ENCODE measurements at regions not wholly inside any gene's neighbourhood (a gene's known extent, or its start where the extent isn't known, plus 50 kb on each side); places are given as distances from the start of the nearest gene placed in this dataset.

GRCh38 chr4:36771411-36772153, 473.0 kb upstream of the NWD2 start:
- H3K36me3 ChIP-seq, result no peaks in the 10 kb centered on the region
- TF ChIP-seq POLR2AphosphoS5 (IDR thresholded peaks at IDR 0.05), result no peak
- TF ChIP-seq CTCF (IDR thresholded peaks at IDR 0.05), result no peak
- no peak for TF ChIP-seq POLR2A (IDR thresholded peaks at IDR 0.05)
- no peak for TF ChIP-seq EP300 (IDR thresholded peaks at IDR 0.05)
- H3K4me3 ChIP-seq, result no peak overlapping the region
- WGBS, 2 donors, result 73 to 75% methylated on average over 2 of the region's 2 CpGs
- H3K27ac ChIP-seq, result no peak overlapping the region
- DNase-seq, result no peak
- H3K9me3 ChIP-seq, result no peaks in the 10 kb centered on the region
- no peak for ATAC-seq (ENCODE audit: low FRiP score in 2 of 2)
- no peaks in the 10 kb centered on the region for H3K4me1 ChIP-seq
- no peaks in the 10 kb centered on the region for H3K27me3 ChIP-seq

GRCh38 chr4:36772154-36772516, 472.4 kb upstream of the NWD2 start:
- DNase-seq, result no peak

GRCh38 chr4:36773467-36773866, 471.1 kb upstream of the NWD2 start:
- no peak for TF ChIP-seq POLR2A (IDR thresholded peaks at IDR 0.05)
- Histone ChIP-seq H3K4me3 (no peak overlapping the region), H3K27ac (no peak overlapping the region), H3K27me3 (no peaks in the 10 kb centered on the region), H3K9me3 (no peaks in the 10 kb centered on the region), H3K4me1 (no peaks in the 10 kb centered on the region), H3K36me3 (no peaks in the 10 kb centered on the region)
- WGBS, 2 donors, result 60 to 66% methylated on average over 1 to 2 of the region's 2 CpGs
- no peak for DNase-seq
- ATAC-seq (ENCODE audit: low FRiP score in 2 of 2), result no peak

More at GRCh38 chr4:36772154-36772516, 472.4 kb upstream of the NWD2 start:
- Histone ChIP-seq H3K27me3 (no peaks in the 10 kb centered on the region), H3K4me1 (no peaks in the 10 kb centered on the region), H3K27ac (no peak overlapping the region), H3K4me3 (no peak overlapping the region), H3K36me3 (no peaks in the 10 kb centered on the region), H3K9me3 (no peaks in the 10 kb centered on the region)
- TF ChIP-seq POLR2AphosphoS5 (IDR thresholded peaks at IDR 0.05) (no peak), POLR2A (IDR thresholded peaks at IDR 0.05) (no peak), EP300 (IDR thresholded peaks at IDR 0.05) (no peak), CTCF (IDR thresholded peaks at IDR 0.05) (no peak)
- no peak for ATAC-seq (ENCODE audit: low FRiP score in 2 of 2)

GRCh38 chr4:36775544-36775943, 469.0 kb upstream of the NWD2 start:
- TF ChIP-seq POLR2A (IDR thresholded peaks at IDR 0.05), result no peak
- TF ChIP-seq CTCF (IDR thresholded peaks at IDR 0.05), result no peak
- no peak for TF ChIP-seq POLR2AphosphoS5 (IDR thresholded peaks at IDR 0.05)
- TF ChIP-seq EP300 (IDR thresholded peaks at IDR 0.05), result no peak

GRCh38 chr4:36779601-36780000, 464.9 kb upstream of the NWD2 start:
- ATAC-seq (ENCODE audit: low FRiP score in 2 of 2) (no peak), DNase-seq (no peak)
- H3K27me3 ChIP-seq, result no peaks in the 10 kb centered on the region
- no peak overlapping the region for H3K27ac ChIP-seq
- no peaks in the 10 kb centered on the region for H3K9me3 ChIP-seq
- H3K36me3 ChIP-seq, result no peaks in the 10 kb centered on the region
- TF ChIP-seq CTCF (IDR thresholded peaks at IDR 0.05), result no peak
- no peak for TF ChIP-seq POLR2AphosphoS5 (IDR thresholded peaks at IDR 0.05)
- no peak for TF ChIP-seq EP300 (IDR thresholded peaks at IDR 0.05)
- no peak for TF ChIP-seq POLR2A (IDR thresholded peaks at IDR 0.05)
- no peak overlapping the region for H3K4me3 ChIP-seq
- 95% methylated on average over 1 of the region's 1 CpG for WGBS, 2 donors
- H3K4me1 ChIP-seq, result no peaks in the 10 kb centered on the region

More at GRCh38 chr4:36775544-36775943, 469.0 kb upstream of the NWD2 start:
- no peak overlapping the region for H3K4me3 ChIP-seq
- H3K27ac ChIP-seq, result no peak overlapping the region
- no peak for ATAC-seq (ENCODE audit: low FRiP score in 2 of 2)
- no peak for DNase-seq
- no peaks in the 10 kb centered on the region for H3K9me3 ChIP-seq
- no peaks in the 10 kb centered on the region for H3K4me1 ChIP-seq
- no peaks in the 10 kb centered on the region for H3K27me3 ChIP-seq
- no peaks in the 10 kb centered on the region for H3K36me3 ChIP-seq
